Fibroblast of lung (primary cell): ENCODE measurements at regions not wholly inside any gene's neighbourhood (a gene's known extent, or its start where the extent isn't known, plus 50 kb on each side); places are given as distances from the start of the nearest gene placed in this dataset.

Experiments used
- EZH2 ChIP-seq: IDR thresholded peaks from 2 replicates; pipeline ENCODE4 v1.5.1; 2012; ENCODE audit warnings: low read length, control low read depth, mild to moderate bottlenecking; ENCODE audit errors: missing control alignments
- TF ChIP-seq, protein P1 (sequence below), 2 donors: IDR thresholded peaks in 1 of 2; conservative IDR thresholded peaks in 1 of 2; 1 replicate in 1 of 2; 2 replicates in 1 of 2; pipeline ENCODE4 v1.5.1; 2011 to 2012; ENCODE audit warnings: low read length in 2 of 2, control low read depth in 1 of 2, inconsistent platforms in 1 of 2, low read depth in 1 of 2, mild to moderate bottlenecking in 1 of 2

DNA sequence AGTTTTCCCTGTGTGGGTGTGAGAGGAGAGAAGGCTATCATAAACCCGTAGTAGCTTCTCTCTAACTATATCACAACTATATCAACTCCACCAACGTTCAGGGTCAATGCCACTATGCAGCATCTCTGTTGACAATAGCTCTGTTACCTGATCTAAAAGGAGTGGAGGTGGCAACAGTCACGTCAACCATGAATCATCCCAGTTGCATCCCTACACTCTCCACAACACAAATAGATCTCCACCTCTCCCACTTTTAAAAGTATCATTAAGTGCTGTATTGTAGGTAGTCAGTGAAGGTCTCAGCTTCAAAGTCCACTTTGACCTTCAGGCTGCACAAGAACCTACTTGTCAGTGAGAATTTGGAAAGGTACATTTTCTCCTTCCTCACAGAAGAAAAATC, 600.5 kb upstream of the GRIA3 start:
- TF ChIP-seq, protein P1, sequence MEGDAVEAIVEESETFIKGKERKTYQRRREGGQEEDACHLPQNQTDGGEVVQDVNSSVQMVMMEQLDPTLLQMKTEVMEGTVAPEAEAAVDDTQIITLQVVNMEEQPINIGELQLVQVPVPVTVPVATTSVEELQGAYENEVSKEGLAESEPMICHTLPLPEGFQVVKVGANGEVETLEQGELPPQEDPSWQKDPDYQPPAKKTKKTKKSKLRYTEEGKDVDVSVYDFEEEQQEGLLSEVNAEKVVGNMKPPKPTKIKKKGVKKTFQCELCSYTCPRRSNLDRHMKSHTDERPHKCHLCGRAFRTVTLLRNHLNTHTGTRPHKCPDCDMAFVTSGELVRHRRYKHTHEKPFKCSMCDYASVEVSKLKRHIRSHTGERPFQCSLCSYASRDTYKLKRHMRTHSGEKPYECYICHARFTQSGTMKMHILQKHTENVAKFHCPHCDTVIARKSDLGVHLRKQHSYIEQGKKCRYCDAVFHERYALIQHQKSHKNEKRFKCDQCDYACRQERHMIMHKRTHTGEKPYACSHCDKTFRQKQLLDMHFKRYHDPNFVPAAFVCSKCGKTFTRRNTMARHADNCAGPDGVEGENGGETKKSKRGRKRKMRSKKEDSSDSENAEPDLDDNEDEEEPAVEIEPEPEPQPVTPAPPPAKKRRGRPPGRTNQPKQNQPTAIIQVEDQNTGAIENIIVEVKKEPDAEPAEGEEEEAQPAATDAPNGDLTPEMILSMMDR (conservative IDR thresholded peaks at IDR 0.05 in 1 of 2, IDR thresholded peaks at IDR 0.05 in 1 of 2; ENCODE audit: low read depth in 1 of 2, low read length in 2 of 2), result no peak
- TF ChIP-seq EZH2, result no peak
